OCI-LY1 (cell line): ENCODE measurements at regions not wholly inside any gene's neighbourhood (a gene's known extent, or its start where the extent isn't known, plus 50 kb on each side); places are given as distances from the start of the nearest gene placed in this dataset.

ENCODE experiments used
- CTCF ChIP-seq: fragments of 200-600 bp; sonication (generic), shearing (Covaris generic); IDR thresholded peaks from 2 replicates; pipeline ENCODE4 v1.5.1; 2017; ENCODE audit warnings: mild to moderate bottlenecking, antibody characterized with exemption, low read length, moderate library complexity, mixed read lengths
- EZH2 ChIP-seq: fragments of 200-600 bp; sonication (generic), shearing (Covaris generic); IDR thresholded peaks from 2 replicates; pipeline ENCODE4 v1.8.0; 2017; ENCODE audit warnings: borderline replicate concordance, mixed run types, mild to moderate bottlenecking, antibody characterized with exemption, low read length, moderate library complexity, mixed read lengths

- TF ChIP-seq CTCF, result no peak
- TF ChIP-seq EZH2, result no peak
Observed at GRCh38 chr4:65193985-65194384, 476.3 kb downstream of the EPHA5 start.
